Suprapubic skin (tissue), 4 donors: ENCODE measurements at regions not wholly inside any gene's neighbourhood (a gene's known extent, or its start where the extent isn't known, plus 50 kb on each side); places are given as distances from the start of the nearest gene placed in this dataset.

ENCODE experiments used
- DNase-seq, 2 donors: peaks; one replicate each; pipeline ENCODE4 v3.0.0-alpha.2; 2019; ENCODE audit warnings: low spot score in 2 of 2
- H3K27ac ChIP-seq: fragments of 200-600 bp; sonication (generic); one replicate; pipeline ENCODE4 v1.5.1; 2019
- H3K27me3 ChIP-seq: fragments of 200-600 bp; sonication (generic); one replicate; pipeline ENCODE4 v1.5.1; 2019
- H3K36me3 ChIP-seq: fragments of 200-600 bp; sonication (generic); one replicate; pipeline ENCODE4 v1.5.1; 2019
- H3K4me1 ChIP-seq: fragments of 200-600 bp; sonication (generic); one replicate; pipeline ENCODE4 v1.5.1; 2019
- H3K4me3 ChIP-seq: fragments of 200-600 bp; sonication (generic); one replicate; pipeline ENCODE4 v1.5.1; 2019; ENCODE audit warnings: mild to moderate bottlenecking
- H3K9me3 ChIP-seq: fragments of 200-600 bp; sonication (generic); one replicate; pipeline ENCODE4 v1.5.1; 2019
- CTCF ChIP-seq, 2 donors: fragments of 200-600 bp in 1 of 2; fragments of 450-650 bp in 1 of 2; sonication (generic) in 1 of 2; IDR thresholded peaks; one replicate each; pipeline ENCODE4 v1.5.1; 2016 to 2019; ENCODE audit warnings: antibody characterized with exemption in 2 of 2, mild to moderate bottlenecking in 1 of 2, moderate library complexity in 1 of 2
- EP300 ChIP-seq: sonication (generic); formaldehyde crosslinking; IDR thresholded peaks from one replicate; pipeline ENCODE4 v1.6.1; 2017; ENCODE audit warnings: antibody characterized with exemption
- POLR2A ChIP-seq, 2 donors: fragments of 450-650 bp; IDR thresholded peaks; one replicate each; pipeline ENCODE4 v1.6.1; 2017; ENCODE audit warnings: antibody characterized with exemption in 2 of 2, mild to moderate bottlenecking in 2 of 2, moderate library complexity in 2 of 2
- POLR2AphosphoS5 ChIP-seq, 3 donors: sonication (generic); formaldehyde crosslinking; IDR thresholded peaks; one replicate each; pipeline ENCODE4 v1.6.1; 2017; ENCODE audit warnings: antibody characterized with exemption in 3 of 3
- WGBS: methylation state at CpG from one replicate; pipeline ENCODE4 v1.1.5; 2018; 5-methylcytosine and 5-hydroxymethylcytosine counted together

DNA sequence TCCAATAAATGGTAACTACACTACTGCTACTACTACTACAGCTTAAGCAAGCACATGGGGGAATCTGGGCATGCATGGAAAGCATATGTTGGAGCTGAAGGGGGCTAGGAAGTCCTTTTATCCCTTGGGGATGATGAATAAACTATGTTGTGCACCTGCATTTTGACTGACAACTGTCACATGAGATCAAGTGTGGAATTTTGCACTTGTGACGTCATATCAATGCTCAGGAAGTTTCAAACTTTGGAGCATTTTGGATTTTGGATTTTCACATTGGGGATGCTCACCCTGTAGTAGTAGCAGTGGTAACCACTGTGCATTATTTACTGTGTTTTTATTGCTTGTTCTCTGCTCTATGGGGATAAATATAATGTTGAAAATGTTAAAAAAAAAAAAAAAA lies 100.5 kb upstream of the SMAD1 start:
- Histone ChIP-seq H3K4me1 (no peaks in the 10 kb centered on the region), H3K27me3 (no peaks in the 10 kb centered on the region), H3K36me3 (no peaks in the 10 kb centered on the region), H3K4me3 (no peak overlapping the region), H3K27ac (no peak overlapping the region), H3K9me3 (no peaks in the 10 kb centered on the region)
- 100% methylated on average over 1 of the region's 1 CpG for WGBS
- no peak for TF ChIP-seq CTCF (IDR thresholded peaks at IDR 0.05)
- no peak for TF ChIP-seq POLR2AphosphoS5 (IDR thresholded peaks at IDR 0.05)
- no peak for TF ChIP-seq EP300
- TF ChIP-seq POLR2A (IDR thresholded peaks at IDR 0.05) = no peak
- no peak for DNase-seq

- H3K4me3 ChIP-seq = no peak overlapping the region
- no peak for DNase-seq
- no peaks in the 10 kb centered on the region for H3K4me1 ChIP-seq
- H3K9me3 ChIP-seq = no peaks in the 10 kb centered on the region
- H3K27ac ChIP-seq = no peak overlapping the region
- H3K27me3 ChIP-seq = no peaks in the 10 kb centered on the region
- no peaks in the 10 kb centered on the region for H3K36me3 ChIP-seq
- TF ChIP-seq CTCF (IDR thresholded peaks at IDR 0.05) = no peak
- TF ChIP-seq POLR2AphosphoS5 (IDR thresholded peaks at IDR 0.05) = no peak
- no peak for TF ChIP-seq POLR2A (IDR thresholded peaks at IDR 0.05)
- TF ChIP-seq EP300 = no peak
Measured at GRCh38 chr4:145380123-145380522, 101.5 kb upstream of the SMAD1 start.

DNA sequence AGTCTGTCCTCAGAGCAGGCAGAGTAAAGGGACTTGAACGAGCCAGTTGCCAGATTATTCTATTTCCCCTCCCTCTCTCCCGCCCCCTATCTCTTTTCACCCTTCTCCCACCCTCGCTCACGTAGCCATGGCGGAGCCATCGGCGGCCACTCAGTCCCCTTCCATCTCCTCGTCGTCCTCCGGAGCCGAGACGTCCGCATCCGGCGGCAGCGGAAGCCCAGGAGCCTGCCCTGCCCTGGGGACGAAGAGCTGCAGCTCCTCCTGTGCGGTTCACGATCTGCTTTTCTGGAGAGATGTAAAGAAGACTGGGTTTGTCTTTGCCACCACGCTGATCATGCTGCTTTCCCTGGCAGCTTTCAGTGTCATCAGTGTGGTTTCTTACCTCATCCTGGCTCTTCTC lies 106.2 kb upstream of the SMAD1 start:
- TF ChIP-seq EP300 (no peak), CTCF (IDR thresholded peaks at IDR 0.05) (no peak), POLR2AphosphoS5 (IDR thresholded peaks at IDR 0.05) (no peak), POLR2A (IDR thresholded peaks at IDR 0.05) (no peak)
- 94% methylated on average over 20 of the region's 20 CpGs for WGBS
- no peaks in the 10 kb centered on the region for H3K4me1 ChIP-seq
- no peak overlapping the region for H3K4me3 ChIP-seq
- H3K27ac ChIP-seq = no peak overlapping the region
- H3K9me3 ChIP-seq = no peaks in the 10 kb centered on the region
- no peaks in the 10 kb centered on the region for H3K36me3 ChIP-seq
- no peak for DNase-seq
- H3K27me3 ChIP-seq = no peaks in the 10 kb centered on the region

DNA sequence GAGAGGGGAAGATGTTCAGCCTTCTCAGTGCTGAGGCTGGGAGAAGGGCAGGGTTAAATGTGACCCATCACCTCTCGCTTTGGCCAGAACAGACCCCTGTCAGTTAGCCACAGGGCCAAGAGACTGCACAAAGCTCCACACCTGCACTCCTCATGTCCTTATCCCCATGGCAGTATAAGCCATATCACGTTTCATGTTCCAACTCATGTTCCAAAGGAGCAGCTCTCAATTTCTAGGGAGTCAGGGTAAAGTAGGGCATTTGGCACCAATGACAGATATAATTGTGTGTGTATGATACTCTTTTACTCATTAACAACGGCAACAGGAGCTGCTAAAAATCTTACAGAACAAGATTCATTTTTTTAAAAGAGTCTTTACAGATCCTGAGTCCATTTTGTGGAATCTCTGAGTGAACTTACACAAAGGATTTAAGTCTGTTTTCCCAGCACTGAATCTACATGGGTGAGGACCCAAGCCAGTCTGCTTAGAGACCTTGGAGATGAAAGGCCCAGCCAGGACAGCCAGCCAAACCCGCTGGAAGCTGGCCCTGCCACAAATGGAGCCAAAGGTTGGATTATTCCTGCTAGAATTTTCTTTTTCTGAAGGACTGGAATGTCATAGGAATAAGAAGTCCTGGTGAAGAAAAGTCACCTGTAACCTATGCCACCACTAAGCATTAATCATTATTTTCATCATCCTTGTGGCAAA lies 129.1 kb upstream of the SMAD1 start:
- no peak for TF ChIP-seq POLR2AphosphoS5 (IDR thresholded peaks at IDR 0.05)
- TF ChIP-seq EP300 = no peak
- no peak for TF ChIP-seq CTCF (IDR thresholded peaks at IDR 0.05)
- TF ChIP-seq POLR2A (IDR thresholded peaks at IDR 0.05) = no peak
- Histone ChIP-seq H3K4me1 (no peaks in the 10 kb centered on the region), H3K27me3 (no peaks in the 10 kb centered on the region), H3K9me3 (no peaks in the 10 kb centered on the region), H3K27ac (no peak overlapping the region), H3K36me3 (no peaks in the 10 kb centered on the region), H3K4me3 (no peak overlapping the region)
- WGBS = 58% methylated on average over 4 of the region's 4 CpGs
- no peak for DNase-seq

GRCh38 chr4:145351922-145352321 lies 129.7 kb upstream of the SMAD1 start:
- Histone ChIP-seq H3K9me3 (no peaks in the 10 kb centered on the region), H3K4me1 (no peaks in the 10 kb centered on the region), H3K4me3 (no peak overlapping the region), H3K27me3 (no peaks in the 10 kb centered on the region), H3K36me3 (no peaks in the 10 kb centered on the region), H3K27ac (no peak overlapping the region)
- no peak for DNase-seq
- WGBS = 95% methylated on average over 1 of the region's 1 CpG
- TF ChIP-seq POLR2A (IDR thresholded peaks at IDR 0.05) (no peak), POLR2AphosphoS5 (IDR thresholded peaks at IDR 0.05) (no peak), EP300 (no peak), CTCF (IDR thresholded peaks at IDR 0.05) (no peak)
